ENCODE measurements at regions not wholly inside any gene's neighbourhood (a gene's known extent, or its start where the extent isn't known, plus 50 kb on each side); places are given as distances from the start of the nearest gene placed in this dataset.

DNA sequence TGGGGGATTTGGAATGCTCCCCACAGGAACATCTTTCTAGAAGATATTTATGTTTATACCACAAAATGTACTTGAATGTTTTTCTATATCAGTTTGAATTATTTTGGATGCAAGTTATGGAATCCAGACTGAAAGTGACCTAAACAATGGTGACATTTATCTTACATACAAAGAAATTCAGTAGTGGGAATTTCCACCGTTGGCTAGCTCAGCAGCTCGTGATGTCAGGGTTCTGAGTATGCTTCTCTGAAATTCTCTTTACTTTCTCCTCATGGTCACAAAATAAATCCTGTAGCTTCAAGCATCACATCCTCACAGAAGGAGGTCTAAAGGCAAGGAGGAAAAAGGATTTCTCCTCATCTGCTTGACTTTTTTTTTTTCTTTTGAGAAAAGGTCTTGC is 105.3 kb downstream of the AKAIN1 start:
- TF ChIP-seq, protein P1, sequence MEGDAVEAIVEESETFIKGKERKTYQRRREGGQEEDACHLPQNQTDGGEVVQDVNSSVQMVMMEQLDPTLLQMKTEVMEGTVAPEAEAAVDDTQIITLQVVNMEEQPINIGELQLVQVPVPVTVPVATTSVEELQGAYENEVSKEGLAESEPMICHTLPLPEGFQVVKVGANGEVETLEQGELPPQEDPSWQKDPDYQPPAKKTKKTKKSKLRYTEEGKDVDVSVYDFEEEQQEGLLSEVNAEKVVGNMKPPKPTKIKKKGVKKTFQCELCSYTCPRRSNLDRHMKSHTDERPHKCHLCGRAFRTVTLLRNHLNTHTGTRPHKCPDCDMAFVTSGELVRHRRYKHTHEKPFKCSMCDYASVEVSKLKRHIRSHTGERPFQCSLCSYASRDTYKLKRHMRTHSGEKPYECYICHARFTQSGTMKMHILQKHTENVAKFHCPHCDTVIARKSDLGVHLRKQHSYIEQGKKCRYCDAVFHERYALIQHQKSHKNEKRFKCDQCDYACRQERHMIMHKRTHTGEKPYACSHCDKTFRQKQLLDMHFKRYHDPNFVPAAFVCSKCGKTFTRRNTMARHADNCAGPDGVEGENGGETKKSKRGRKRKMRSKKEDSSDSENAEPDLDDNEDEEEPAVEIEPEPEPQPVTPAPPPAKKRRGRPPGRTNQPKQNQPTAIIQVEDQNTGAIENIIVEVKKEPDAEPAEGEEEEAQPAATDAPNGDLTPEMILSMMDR (IDR thresholded peaks at IDR 0.05): no peak
- TF ChIP-seq POLR2A (IDR thresholded peaks at IDR 0.05): no peak
